ENCODE measurements at regions not wholly inside any gene's neighbourhood (a gene's known extent, or its start where the extent isn't known, plus 50 kb on each side); places are given as distances from the start of the nearest gene placed in this dataset.

GRCh38 chr10:31675726-31676125 lies 252.9 kb downstream of the ARHGAP12 start:
- TF ChIP-seq CTCF (IDR thresholded peaks at IDR 0.05) (no peak), POLR2A (IDR thresholded peaks at IDR 0.05) (no peak), EP300 (IDR thresholded peaks at IDR 0.05) (no peak)
